Neural progenitor cell (in vitro differentiated cells): ENCODE measurements at regions not wholly inside any gene's neighbourhood (a gene's known extent, or its start where the extent isn't known, plus 50 kb on each side); places are given as distances from the start of the nearest gene placed in this dataset.

Source experiments
- EZH2 ChIP-seq: fragments of 200-600 bp; sonication (generic); IDR thresholded peaks from 2 replicates; pipeline ENCODE4 v1.6.1; 2017; ENCODE audit warnings: antibody characterized with exemption, mild to moderate bottlenecking, moderate library complexity
- EZH2phosphoT487 ChIP-seq: fragments of 200-600 bp; sonication (generic); IDR thresholded peaks from 2 replicates; pipeline ENCODE4 v1.6.1; 2017; ENCODE audit warnings: antibody characterized with exemption

DNA sequence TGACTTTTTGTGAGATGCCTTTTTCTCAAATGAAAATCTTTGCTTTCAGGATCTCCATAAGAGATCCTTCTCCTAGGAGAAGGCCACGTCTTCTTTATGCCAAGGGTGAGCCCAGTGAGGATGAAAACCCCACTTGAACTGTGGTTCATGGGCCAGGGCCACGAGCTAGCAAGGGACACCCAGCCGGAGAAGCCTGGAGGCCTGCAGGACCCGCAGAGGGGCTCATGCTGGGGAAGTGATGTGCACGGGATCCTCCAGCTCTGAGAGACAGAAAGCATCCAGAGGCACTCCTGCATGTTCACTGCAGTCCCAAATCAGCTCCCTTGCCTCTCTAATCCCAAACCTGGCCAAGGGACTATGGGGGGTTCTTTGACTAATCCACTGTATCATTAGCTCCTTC, 168.9 kb downstream of the UQCRFS1 start:
- no peak for TF ChIP-seq EZH2
- TF ChIP-seq EZH2phosphoT487 = no peak
